Body of pancreas (tissue), 4 donors: ENCODE measurements at regions not wholly inside any gene's neighbourhood (a gene's known extent, or its start where the extent isn't known, plus 50 kb on each side); places are given as distances from the start of the nearest gene placed in this dataset.

ENCODE experiments used
- ATAC-seq: fragments of 150-250 bp; one replicate; pipeline ENCODE4 v1.9.1; 2016
- DNase-seq, 4 donors: peaks; one replicate each; pipeline ENCODE4 v3.0.0-alpha.2; 2019
- H3K27ac ChIP-seq, 4 donors: fragments of 200-600 bp; sonication (generic); 1 replicate in 3 of 4; 2 replicates in 1 of 4; pipeline versions ENCODE4 v1.5.1 to v1.6.1; 2016 to 2019; ENCODE audit warnings: mild to moderate bottlenecking in 1 of 4, mixed read lengths in 1 of 4, moderate library complexity in 1 of 4
- H3K27me3 ChIP-seq, 2 donors: fragments of 200-600 bp; sonication (generic); one replicate each; pipeline ENCODE4 v1.6.0; 2016; ENCODE audit warnings: mild to moderate bottlenecking in 1 of 2
- H3K36me3 ChIP-seq, 2 donors: fragments of 200-600 bp; sonication (generic); replicated peaks in 1 of 2; 2 replicates each; pipeline ENCODE4 v1.5.1; 2016; ENCODE audit warnings: low read depth in 2 of 2; ENCODE audit not compliant: insufficient read depth in 1 of 2
- H3K4me1 ChIP-seq: fragments of 200-600 bp; sonication (generic); one replicate; pipeline ENCODE4 v1.6.0; 2016
- H3K4me3 ChIP-seq, 2 donors: fragments of 200-600 bp; sonication (generic); 1 replicate in 1 of 2; 2 replicates in 1 of 2; pipeline ENCODE4 v1.5.1; 2016 to 2019
- H3K9me3 ChIP-seq, 3 donors: fragments of 200-600 bp; sonication (generic); 1 replicate in 2 of 3; 2 replicates in 1 of 3; pipeline ENCODE4 v1.5.1; 2016
- CTCF ChIP-seq, 7 experiments: fragments of 450-650 bp in 4 of 7; fragments of 200-600 bp in 3 of 7; sonication (generic) in 3 of 7; IDR thresholded peaks; one replicate each; pipeline ENCODE4 v1.5.1; 2016 to 2019; ENCODE audit warnings: antibody characterized with exemption in 7 of 7
- POLR2A ChIP-seq, 3 donors: fragments of 450-650 bp; IDR thresholded peaks; one replicate each; pipeline ENCODE4 v1.6.1; 2016; ENCODE audit warnings: antibody characterized with exemption in 3 of 3, mild to moderate bottlenecking in 2 of 3
- WGBS, 2 donors: methylation state at CpG; one replicate each; pipeline ENCODE4 v1.1.5; 2017; 5-methylcytosine and 5-hydroxymethylcytosine counted together
- intact Hi-C: fragments of 100-400 bp; cut with DNase I; formaldehyde crosslinking; loops from one replicate; pipeline ENCODE4 v1.15.1; 2023

- WGBS, 2 donors, result 65 to 69% methylated on average over 10 of the region's 10 CpGs
- intact Hi-C loops, result no loop called here
- H3K4me1 ChIP-seq, result no peaks in the 10 kb centered on the region
- no peaks in the 10 kb centered on the region for H3K27me3 ChIP-seq
- no peak overlapping the region for H3K4me3 ChIP-seq
- H3K36me3 ChIP-seq, result no peaks in the 10 kb centered on the region
- DNase-seq, result peak in 1 of 4 donors; percentile 37
- no peak for ATAC-seq
- TF ChIP-seq POLR2A (IDR thresholded peaks at IDR 0.05) (no peak), CTCF (IDR thresholded peaks at IDR 0.05) (no peak)
- peak overlapping the region in 1 of 4 donors; percentile 40 for H3K27ac ChIP-seq
- peaks cover 0 to 4% (median 0%) of the 10 kb centered on the region in 3 donors for H3K9me3 ChIP-seq
Observed at GRCh38 chr16:73122604-73123391, 74.9 kb upstream of the ZFHX3 start.

GRCh38 chr16:73116576-73116975 lies 68.6 kb upstream of the ZFHX3 start:
- no peak for TF ChIP-seq POLR2A (IDR thresholded peaks at IDR 0.05)
- TF ChIP-seq CTCF (IDR thresholded peaks at IDR 0.05), result no peak
- H3K27me3 ChIP-seq, result no peaks in the 10 kb centered on the region
- no peak overlapping the region for H3K4me3 ChIP-seq
- no peaks in the 10 kb centered on the region for H3K4me1 ChIP-seq
- ATAC-seq (no peak), DNase-seq (no peak)
- no peaks in the 10 kb centered on the region for H3K36me3 ChIP-seq
- WGBS, 2 donors, result 85 to 86% methylated on average over 2 of the region's 2 CpGs
- intact Hi-C loops, result no loop called here
- H3K9me3 ChIP-seq, result peaks cover 0 to 7% (median 0%) of the 10 kb centered on the region in 3 donors
- H3K27ac ChIP-seq, result no peak overlapping the region

GRCh38 chr16:73113336-73113735 lies 65.4 kb upstream of the ZFHX3 start:
- H3K27ac ChIP-seq, result no peak overlapping the region
- DNase-seq, result peak in 1 of 4 donors; percentile 7
- TF ChIP-seq POLR2A (IDR thresholded peaks at IDR 0.05) (no peak), CTCF (IDR thresholded peaks at IDR 0.05) (no peak)
- H3K4me1 ChIP-seq, result no peaks in the 10 kb centered on the region
- WGBS, 2 donors, result 76 to 83% methylated on average over 6 of the region's 6 CpGs
- peaks cover 0 to 7% (median 0%) of the 10 kb centered on the region in 3 donors for H3K9me3 ChIP-seq
- no peak for ATAC-seq
- no peak overlapping the region for H3K4me3 ChIP-seq
- no peaks in the 10 kb centered on the region for H3K36me3 ChIP-seq
- intact Hi-C loops, result no loop called here
- H3K27me3 ChIP-seq, result no peaks in the 10 kb centered on the region

GRCh38 chr16:73108195-73108963 lies 60.5 kb upstream of the ZFHX3 start:
- no peak overlapping the region for H3K4me3 ChIP-seq
- intact Hi-C loops, result no loop called here
- no peak for ATAC-seq
- no peak overlapping the region for H3K27ac ChIP-seq
- H3K4me1 ChIP-seq, result no peaks in the 10 kb centered on the region
- DNase-seq, result no peak
- no peaks in the 10 kb centered on the region for H3K36me3 ChIP-seq
- no peaks in the 10 kb centered on the region for H3K27me3 ChIP-seq
- no peaks in the 10 kb centered on the region for H3K9me3 ChIP-seq
- TF ChIP-seq CTCF (IDR thresholded peaks at IDR 0.05) (no peak), POLR2A (IDR thresholded peaks at IDR 0.05) (no peak)
- 54 to 63% methylated on average over 10 of the region's 10 CpGs for WGBS, 2 donors
